ENCODE measurements at regions not wholly inside any gene's neighbourhood (a gene's known extent, or its start where the extent isn't known, plus 50 kb on each side); places are given as distances from the start of the nearest gene placed in this dataset.
"Not testable (repeated sequence)": the region's sequence is repeated elsewhere in the genome, so short reads cannot be mapped to it uniquely, and the experiment has no call there.

DNA sequence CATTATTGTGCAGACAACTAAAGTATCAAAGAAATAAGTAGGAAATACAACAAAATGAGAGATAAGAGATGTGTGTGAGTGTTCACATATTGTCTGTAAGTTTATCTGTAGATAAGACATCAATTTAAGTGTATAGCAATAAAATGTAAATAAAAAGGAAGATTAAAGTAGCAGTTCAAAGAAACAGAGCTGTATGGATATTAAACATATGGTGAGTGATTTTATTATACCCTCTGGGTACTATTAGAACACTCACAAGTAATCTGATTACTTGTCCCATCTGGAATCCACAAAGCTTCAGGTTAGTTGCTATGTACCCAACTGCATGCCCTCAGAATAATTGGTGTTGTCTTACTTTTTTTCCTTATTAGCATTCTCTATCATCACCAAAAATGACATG lies 747.9 kb upstream of the ADGRL3 start:
- ATAC-seq (replicated peaks) (no peak), DNase-seq (no peak)
- Mint-ChIP-seq H3K36me3 (ENCODE audit: insufficient read depth) (no peaks in the 10 kb centered on the region), H3K4me3 (no peak overlapping the region), H3K27me3 (no peaks in the 10 kb centered on the region), H3K4me1 (ENCODE audit: low read depth in 2 of 2) (no peaks in the 10 kb centered on the region), H3K27ac (no peak overlapping the region), H3K9me3 (peaks cover 0 to 3% of the 10 kb centered on the region in 2 donors)

DNA sequence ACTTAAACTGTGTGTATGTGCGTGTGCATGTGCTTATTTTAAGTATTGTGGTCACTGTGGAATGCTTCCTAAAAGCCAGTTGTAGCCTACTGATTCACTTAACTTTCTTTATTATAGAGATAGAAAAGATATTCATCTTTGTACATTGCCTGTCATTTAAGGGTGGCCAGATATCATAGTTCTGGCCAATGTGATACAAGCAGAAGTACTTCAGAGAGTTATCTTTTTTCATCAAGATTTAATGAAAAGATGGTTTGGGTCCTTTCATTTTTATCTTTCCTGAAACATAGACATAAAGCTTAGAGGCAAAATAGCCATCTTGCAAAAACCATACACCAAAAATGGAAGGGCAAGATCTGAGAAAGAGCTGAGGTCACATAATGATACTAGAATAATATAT lies 744.7 kb upstream of the ADGRL3 start:
- Mint-ChIP-seq H3K4me1 (ENCODE audit: low read depth in 2 of 2) (no peaks in the 10 kb centered on the region), H3K27me3 (no peaks in the 10 kb centered on the region), H3K27ac (no peak overlapping the region), H3K9me3 (peaks cover 4 to 8% of the 10 kb centered on the region in 2 donors), H3K36me3 (ENCODE audit: insufficient read depth) (no peaks in the 10 kb centered on the region), H3K4me3 (no peak overlapping the region)
- DNase-seq (no peak), ATAC-seq (replicated peaks) (no peak)

DNA sequence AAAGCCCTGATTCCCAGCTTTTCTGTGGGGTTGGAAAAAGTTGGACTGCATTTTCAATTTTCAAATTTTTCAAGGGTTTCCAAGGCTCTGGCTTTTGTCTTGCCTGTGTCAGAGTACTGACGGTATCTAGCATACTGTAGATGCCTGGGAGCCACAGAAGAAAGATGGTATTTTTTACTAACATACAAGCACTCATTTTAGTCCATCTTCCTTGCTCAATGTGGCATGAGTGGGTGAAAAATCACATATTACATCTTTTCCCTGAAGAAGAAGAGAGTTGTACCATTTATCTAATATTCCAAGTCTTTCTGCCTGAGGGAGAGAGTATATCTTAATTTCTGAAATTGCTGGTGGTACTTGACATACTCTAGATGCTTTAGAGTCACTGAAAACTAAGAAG lies 738.6 kb upstream of the ADGRL3 start:
- no peak overlapping the region for H3K27ac Mint-ChIP-seq
- ATAC-seq (replicated peaks) (no peak), DNase-seq (no peak)
- H3K4me3 Mint-ChIP-seq = no peak overlapping the region
- H3K9me3 Mint-ChIP-seq = peaks cover 8 to 25% of the 10 kb centered on the region in 2 donors
- H3K4me1 Mint-ChIP-seq (ENCODE audit: low read depth in 2 of 2) = no peaks in the 10 kb centered on the region
- peaks cover 2% of the 10 kb centered on the region for H3K36me3 Mint-ChIP-seq (ENCODE audit: insufficient read depth)
- no peaks in the 10 kb centered on the region for H3K27me3 Mint-ChIP-seq

DNA sequence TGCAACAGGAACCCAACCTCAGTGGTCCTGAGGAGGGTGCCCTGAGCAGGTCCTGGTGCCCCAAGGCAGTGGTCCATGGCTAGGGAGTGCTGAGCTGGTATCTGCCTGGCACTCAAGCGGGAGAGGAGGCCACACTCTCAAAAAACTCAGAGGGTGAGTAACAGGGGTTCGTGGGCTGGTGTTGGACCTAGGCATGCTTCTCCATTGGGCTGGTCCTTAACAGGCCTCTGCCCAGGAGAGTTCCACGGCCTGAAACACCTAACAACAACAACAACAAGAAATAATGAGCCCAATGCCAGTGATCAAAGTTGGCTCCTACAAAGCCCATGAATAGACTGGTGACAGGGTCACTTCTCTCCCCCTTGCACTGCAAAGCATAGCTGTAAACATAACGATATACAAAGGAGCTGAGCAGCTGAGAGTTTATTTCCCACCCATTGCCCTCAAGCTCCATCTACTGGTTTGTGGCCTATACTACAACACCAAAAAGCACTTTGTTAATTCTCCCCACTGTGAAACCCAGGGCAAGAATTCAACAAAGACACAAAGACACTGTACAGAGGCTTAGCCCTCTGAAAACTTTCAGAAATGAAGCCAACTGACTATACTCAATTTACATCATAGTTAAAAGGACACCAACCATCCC lies 736.1 kb upstream of the ADGRL3 start:
- H3K9me3 Mint-ChIP-seq = peaks cover 7 to 25% of the 10 kb centered on the region in 2 donors
- DNase-seq (no peak), ATAC-seq (replicated peaks) (no peak)
- H3K27ac Mint-ChIP-seq = no peak overlapping the region
- H3K36me3 Mint-ChIP-seq (ENCODE audit: insufficient read depth) = peaks cover 2% of the 10 kb centered on the region
- no peak overlapping the region for H3K4me3 Mint-ChIP-seq
- no peaks in the 10 kb centered on the region for H3K4me1 Mint-ChIP-seq (ENCODE audit: low read depth in 2 of 2)
- no peaks in the 10 kb centered on the region for H3K27me3 Mint-ChIP-seq

DNA sequence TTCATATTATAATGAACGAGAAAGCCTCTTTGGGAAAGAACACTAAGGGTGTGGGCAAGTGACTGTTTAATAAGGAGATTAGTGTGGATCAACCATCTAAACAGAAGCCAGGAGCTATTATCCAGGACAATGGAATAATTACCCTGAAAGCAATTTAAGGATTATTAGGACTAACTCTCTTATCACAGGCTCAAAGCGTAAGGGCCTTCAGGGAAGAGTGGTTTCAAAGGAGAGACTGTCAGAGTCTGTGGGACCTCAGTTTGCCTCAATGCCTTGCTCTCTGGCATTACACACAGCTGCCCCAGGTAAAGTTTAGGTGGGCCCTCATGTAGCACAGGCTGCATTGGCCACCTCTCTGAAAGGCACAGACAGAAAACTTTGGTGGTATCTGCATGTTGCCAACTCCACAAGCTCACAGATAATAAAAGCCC lies 717.2 kb upstream of the ADGRL3 start:
- no peak overlapping the region for H3K4me3 Mint-ChIP-seq
- no peaks in the 10 kb centered on the region for H3K4me1 Mint-ChIP-seq (ENCODE audit: low read depth in 2 of 2)
- DNase-seq (no peak), ATAC-seq (replicated peaks) (no peak)
- H3K27me3 Mint-ChIP-seq = no peaks in the 10 kb centered on the region
- H3K36me3 Mint-ChIP-seq (ENCODE audit: insufficient read depth) = no peaks in the 10 kb centered on the region
- H3K9me3 Mint-ChIP-seq = peaks cover 0 to 9% of the 10 kb centered on the region in 2 donors
- H3K27ac Mint-ChIP-seq = no peak overlapping the region

DNA sequence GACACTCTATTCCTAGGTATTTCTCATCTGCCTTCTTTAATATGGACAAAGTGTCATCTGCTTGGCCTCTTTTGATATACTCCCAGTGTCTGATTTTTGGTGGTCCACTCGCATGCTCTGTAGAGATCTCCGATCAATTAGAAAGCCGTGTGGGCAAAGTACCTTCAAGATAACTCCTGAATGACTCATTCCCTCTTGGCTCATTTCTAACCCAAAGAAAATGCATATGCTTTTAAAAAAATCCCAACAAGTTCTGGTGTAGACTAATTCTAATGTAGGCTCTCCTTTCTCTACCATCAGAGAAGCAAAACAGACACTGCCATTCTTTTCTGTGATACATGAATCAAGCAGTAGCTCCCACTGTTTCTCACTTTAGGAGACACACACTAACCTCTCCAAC lies 714.9 kb upstream of the ADGRL3 start:
- Mint-ChIP-seq H3K9me3 (peaks cover 0 to 11% of the 10 kb centered on the region in 2 donors), H3K27me3 (no peaks in the 10 kb centered on the region), H3K4me1 (ENCODE audit: low read depth in 2 of 2) (no peaks in the 10 kb centered on the region), H3K4me3 (no peak overlapping the region), H3K36me3 (ENCODE audit: insufficient read depth) (no peaks in the 10 kb centered on the region), H3K27ac (no peak overlapping the region)
- no peak for DNase-seq
- ATAC-seq (replicated peaks) = no peak

DNA sequence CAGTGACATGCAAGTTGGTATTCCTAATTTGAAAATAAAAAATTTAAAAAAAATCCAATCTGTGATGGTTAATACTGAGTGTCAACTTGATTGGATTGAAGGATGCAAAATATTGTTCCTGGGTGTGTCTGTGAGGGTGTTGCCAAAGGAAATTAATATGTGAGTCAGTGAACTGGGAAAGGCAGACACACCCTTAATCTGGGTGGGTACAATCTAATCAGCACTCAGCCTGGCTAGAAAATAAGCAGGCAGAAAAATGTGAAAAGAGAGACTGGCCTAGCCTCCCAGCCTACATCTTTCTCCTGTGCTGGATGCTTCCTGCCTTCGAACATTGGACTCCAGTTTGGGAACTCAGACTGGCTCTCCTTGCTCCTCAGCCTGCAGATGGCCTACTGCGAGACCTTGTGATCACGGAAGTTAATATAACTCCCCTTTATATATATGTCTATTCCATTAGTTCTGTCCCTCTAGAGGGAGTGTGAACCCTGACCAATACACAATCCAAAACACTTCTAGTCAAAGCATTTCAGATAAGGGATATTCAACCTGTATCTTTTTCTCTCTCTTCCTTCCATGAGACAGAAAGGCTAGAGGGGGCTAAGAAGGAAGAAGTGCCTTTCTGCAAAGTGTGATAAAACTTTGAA lies 712.9 kb upstream of the ADGRL3 start:
- H3K27ac Mint-ChIP-seq; H3K9me3 Mint-ChIP-seq; DNase-seq; H3K4me3 Mint-ChIP-seq; H3K4me1 Mint-ChIP-seq (ENCODE audit: low read depth in 2 of 2); H3K36me3 Mint-ChIP-seq (ENCODE audit: insufficient read depth); H3K27me3 Mint-ChIP-seq; ATAC-seq (replicated peaks): not testable (repeated sequence)

DNA sequence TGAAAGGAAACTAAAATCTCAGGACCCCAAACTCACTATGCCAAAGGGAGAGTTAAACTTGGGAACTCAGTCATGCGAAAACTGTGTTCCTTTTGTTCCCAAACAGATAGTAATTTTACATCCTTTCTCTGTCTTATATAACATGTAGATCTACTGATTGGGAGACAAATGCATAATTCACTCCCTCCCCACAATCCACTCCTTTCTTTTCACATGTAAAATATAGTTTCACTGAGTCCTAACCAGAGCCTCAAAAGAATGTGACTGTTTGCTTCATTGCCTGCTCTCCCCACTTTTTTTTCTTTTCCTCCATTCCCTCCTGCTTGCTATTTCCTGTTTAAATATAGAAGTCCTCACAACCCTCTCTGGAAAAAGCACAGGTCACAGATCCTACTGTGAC lies 699.3 kb upstream of the ADGRL3 start:
- H3K4me1 Mint-ChIP-seq (ENCODE audit: low read depth in 2 of 2) = no peaks in the 10 kb centered on the region
- no peaks in the 10 kb centered on the region for H3K27me3 Mint-ChIP-seq
- no peak for ATAC-seq (replicated peaks)
- H3K27ac Mint-ChIP-seq = no peak overlapping the region
- no peak overlapping the region for H3K4me3 Mint-ChIP-seq
- H3K36me3 Mint-ChIP-seq (ENCODE audit: insufficient read depth) = no peaks in the 10 kb centered on the region
- no peak for DNase-seq
- H3K9me3 Mint-ChIP-seq = peaks cover 10 to 26% of the 10 kb centered on the region in 2 donors

DNA sequence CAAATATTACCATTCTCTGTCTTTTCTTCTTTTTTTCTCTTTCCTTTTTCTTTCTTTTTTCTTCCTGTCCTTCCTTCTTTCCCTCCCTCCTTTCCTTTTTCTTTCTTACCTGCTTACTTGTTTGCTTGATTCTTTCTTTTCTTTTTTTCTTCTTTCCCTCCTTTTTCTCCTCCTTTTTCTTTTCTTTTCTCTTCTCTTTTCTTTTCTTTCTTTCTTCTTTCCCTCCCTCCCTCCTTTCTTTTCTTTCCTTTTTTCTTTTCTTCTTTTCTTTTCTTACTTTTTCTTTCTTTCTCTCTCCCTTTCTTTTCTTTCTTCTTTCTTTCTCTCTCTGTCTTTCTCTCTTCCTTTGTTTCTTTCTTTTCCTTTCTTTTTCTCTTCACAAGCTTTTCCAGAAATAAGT lies 697.4 kb upstream of the ADGRL3 start:
- DNase-seq (no peak), ATAC-seq (replicated peaks) (no peak)
- H3K36me3 Mint-ChIP-seq (ENCODE audit: insufficient read depth) = no peaks in the 10 kb centered on the region
- no peaks in the 10 kb centered on the region for H3K4me1 Mint-ChIP-seq (ENCODE audit: low read depth in 2 of 2)
- H3K9me3 Mint-ChIP-seq = peaks cover 11 to 34% of the 10 kb centered on the region in 2 donors
- no peak overlapping the region for H3K27ac Mint-ChIP-seq
- no peaks in the 10 kb centered on the region for H3K27me3 Mint-ChIP-seq
- H3K4me3 Mint-ChIP-seq = no peak overlapping the region

DNA sequence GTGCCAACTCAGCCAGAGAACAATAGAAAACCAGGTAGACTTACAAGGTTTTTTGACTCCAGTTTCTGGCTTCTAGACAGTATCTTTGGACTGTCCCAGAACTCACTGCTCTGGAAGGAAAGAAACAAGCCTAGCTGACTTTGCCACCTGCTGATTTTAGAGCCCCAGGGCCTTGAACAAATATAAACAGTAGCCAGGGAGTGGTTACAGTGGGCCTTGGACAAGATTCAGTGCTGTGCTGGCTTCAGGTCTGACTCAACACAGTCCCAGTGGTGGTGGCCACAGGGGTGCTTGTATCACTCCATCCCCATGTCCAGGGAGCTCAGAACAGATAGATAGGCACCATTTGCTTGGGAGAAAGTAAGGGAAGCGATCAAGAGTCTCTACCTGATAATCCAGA lies 694.1 kb upstream of the ADGRL3 start:
- no peak for ATAC-seq (replicated peaks)
- H3K27me3 Mint-ChIP-seq = no peaks in the 10 kb centered on the region
- no peak for DNase-seq
- H3K36me3 Mint-ChIP-seq (ENCODE audit: insufficient read depth) = no peaks in the 10 kb centered on the region
- H3K9me3 Mint-ChIP-seq = peaks cover 7 to 46% of the 10 kb centered on the region in 2 donors
- no peaks in the 10 kb centered on the region for H3K4me1 Mint-ChIP-seq (ENCODE audit: low read depth in 2 of 2)
- H3K27ac Mint-ChIP-seq = no peak overlapping the region
- no peak overlapping the region for H3K4me3 Mint-ChIP-seq

DNA sequence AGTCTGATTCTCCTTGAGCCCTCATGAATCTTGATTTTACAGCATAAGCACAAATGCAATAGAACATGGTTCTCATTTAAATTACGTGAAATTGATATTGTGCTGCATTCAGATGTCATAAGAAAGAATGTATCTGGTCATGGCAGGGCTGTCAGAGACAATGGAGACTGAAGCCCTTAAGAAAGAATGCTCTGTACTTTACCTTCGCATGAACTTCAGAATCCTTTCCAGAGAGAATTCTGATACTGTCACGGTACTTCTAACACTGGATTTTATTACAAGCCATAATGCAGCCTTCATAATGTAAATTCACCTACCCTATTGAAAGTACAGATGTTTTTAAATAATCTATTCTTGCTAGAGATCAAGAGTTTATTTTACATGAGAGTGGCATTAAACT lies 677.9 kb upstream of the ADGRL3 start:
- Mint-ChIP-seq H3K4me3 (no peak overlapping the region), H3K9me3 (peaks cover 10% of the 10 kb centered on the region in 2 donors), H3K27ac (no peak overlapping the region)

DNA sequence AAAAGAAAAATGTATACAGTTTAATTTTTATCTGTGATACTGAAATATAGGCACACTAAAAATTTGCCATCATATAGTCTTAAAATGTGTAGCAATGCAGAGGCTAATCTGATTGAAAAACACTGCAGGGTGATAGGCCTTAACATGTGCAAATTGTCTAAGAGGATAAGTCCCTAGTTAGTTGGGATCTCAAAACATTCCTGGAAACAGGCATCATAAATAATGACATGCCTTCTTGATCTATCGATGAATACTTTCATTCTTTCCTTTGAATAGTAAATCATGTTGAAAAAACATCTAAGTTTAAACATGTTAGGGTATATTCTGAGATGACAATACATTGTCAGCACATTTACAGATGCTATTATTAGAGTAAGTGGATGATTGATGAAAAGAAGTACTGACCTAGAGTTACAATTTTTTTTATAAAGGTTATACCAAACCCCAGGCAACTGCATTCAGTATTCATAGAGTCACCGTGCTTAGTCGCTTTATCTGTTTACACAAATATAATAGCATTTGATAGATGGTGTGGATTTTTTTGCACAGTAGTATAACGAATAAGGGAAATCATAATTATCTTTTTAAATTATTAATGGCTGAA lies 668.2 kb upstream of the ADGRL3 start:
- no peak overlapping the region for H3K4me3 Mint-ChIP-seq
- DNase-seq = no peak
- no peak for ATAC-seq (replicated peaks)
- H3K36me3 Mint-ChIP-seq (ENCODE audit: insufficient read depth) = no peaks in the 10 kb centered on the region
- H3K4me1 Mint-ChIP-seq (ENCODE audit: low read depth in 2 of 2) = no peaks in the 10 kb centered on the region
- H3K9me3 Mint-ChIP-seq = peaks cover 6 to 15% of the 10 kb centered on the region in 2 donors
- H3K27me3 Mint-ChIP-seq = no peaks in the 10 kb centered on the region
- no peak overlapping the region for H3K27ac Mint-ChIP-seq

More for the DNA sequence above, 677.9 kb upstream of the ADGRL3 start:
- Mint-ChIP-seq H3K27me3 (no peaks in the 10 kb centered on the region), H3K36me3 (ENCODE audit: insufficient read depth) (no peaks in the 10 kb centered on the region), H3K4me1 (ENCODE audit: low read depth in 2 of 2) (no peaks in the 10 kb centered on the region)
- DNase-seq = no peak
- no peak for ATAC-seq (replicated peaks)

DNA sequence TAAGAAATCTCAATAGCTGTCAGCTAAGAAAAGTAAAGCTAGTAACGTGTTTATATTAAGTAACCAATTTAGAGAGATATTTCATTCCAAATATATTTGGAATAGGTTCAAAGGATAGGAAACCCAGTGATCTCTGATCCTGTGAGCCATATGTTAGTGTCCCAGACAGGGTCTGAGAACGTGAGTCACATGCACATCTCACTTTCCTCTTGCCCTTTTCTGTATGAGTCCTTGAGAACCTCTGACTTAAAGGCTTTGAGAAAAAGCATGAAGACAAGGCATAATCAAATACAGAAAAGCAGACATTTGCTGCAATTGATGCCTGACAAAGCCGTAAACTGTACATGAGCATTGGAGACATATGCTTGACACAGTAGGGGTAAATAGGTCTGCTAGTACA lies 655.1 kb upstream of the ADGRL3 start:
- ATAC-seq (replicated peaks) (no peak), DNase-seq (no peak)
- H3K9me3 Mint-ChIP-seq = peaks cover 13 to 27% of the 10 kb centered on the region in 2 donors
- no peaks in the 10 kb centered on the region for H3K36me3 Mint-ChIP-seq (ENCODE audit: insufficient read depth)
- H3K27ac Mint-ChIP-seq = no peak overlapping the region
- H3K27me3 Mint-ChIP-seq = no peaks in the 10 kb centered on the region
- H3K4me1 Mint-ChIP-seq (ENCODE audit: low read depth in 2 of 2) = no peaks in the 10 kb centered on the region
- no peak overlapping the region for H3K4me3 Mint-ChIP-seq

DNA sequence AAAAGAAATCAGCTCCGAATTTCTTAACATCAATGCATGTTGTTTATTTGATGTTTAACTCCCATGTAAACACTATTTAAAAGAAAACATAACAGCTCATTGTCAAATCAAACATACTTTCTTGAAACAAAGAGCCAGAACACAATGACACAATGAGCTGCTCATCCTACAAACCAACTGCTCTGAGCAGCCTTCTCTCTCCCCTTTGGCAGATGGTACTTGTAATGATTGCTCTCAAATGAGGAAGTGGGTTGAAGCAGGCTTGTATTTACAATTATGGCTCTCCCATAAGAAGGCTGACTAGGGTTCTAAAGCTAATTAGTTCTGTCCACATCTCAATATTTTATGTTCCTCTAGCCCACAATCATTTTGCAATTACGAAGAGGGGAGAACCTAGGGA lies 637.8 kb upstream of the ADGRL3 start:
- H3K36me3 Mint-ChIP-seq (ENCODE audit: insufficient read depth) = no peaks in the 10 kb centered on the region
- H3K4me3 Mint-ChIP-seq = no peak overlapping the region
- no peak for ATAC-seq (replicated peaks)

More for the DNA sequence above, 637.8 kb upstream of the ADGRL3 start:
- DNase-seq = no peak
- Mint-ChIP-seq H3K9me3 (peaks cover 13 to 23% of the 10 kb centered on the region in 2 donors), H3K4me1 (ENCODE audit: low read depth in 2 of 2) (no peaks in the 10 kb centered on the region), H3K27ac (no peak overlapping the region), H3K27me3 (no peaks in the 10 kb centered on the region)
